ENCODE measurements at regions not wholly inside any gene's neighbourhood (a gene's known extent, or its start where the extent isn't known, plus 50 kb on each side); places are given as distances from the start of the nearest gene placed in this dataset.

- ATAC-seq (ENCODE audit: low FRiP score) = no peak
- Histone ChIP-seq H3K27me3 (ENCODE audit: control insufficient read depth in 1 of 2, insufficient read depth in 2 of 2, low read length in 1 of 2) (no peaks in the 10 kb centered on the region), H3K36me3 (ENCODE audit: control insufficient read depth in 1 of 2, insufficient read depth in 2 of 2, low read length in 1 of 2) (no peaks in the 10 kb centered on the region), H3K4me1 (ENCODE audit: control insufficient read depth in 1 of 2, insufficient read depth in 2 of 2, low read length in 2 of 2) (peaks cover 12 to 14% of the 10 kb centered on the region in 2 donors), H3K27ac (ENCODE audit: low read depth in 1 of 2, low read length in 2 of 2) (no peak overlapping the region), H3K9me3 (ENCODE audit: control insufficient read depth, low read length) (no peaks in the 10 kb centered on the region), H3K4me3 (ENCODE audit: low read length in 2 of 2) (no peak overlapping the region)
- intact Hi-C loops (cut with DNase I) = no loop called here
- WGBS, 2 donors = 93 to 94% methylated on average over 8 of the region's 8 CpGs
- DNase-seq = no peak
Observed at GRCh38 chr11:130650456-130651030, 202.1 kb downstream of the ADAMTS15 start.

- ATAC-seq (ENCODE audit: low FRiP score) (no peak), DNase-seq (no peak)
- Histone ChIP-seq H3K27me3 (ENCODE audit: control insufficient read depth in 1 of 2, insufficient read depth in 2 of 2, low read length in 1 of 2) (no peaks in the 10 kb centered on the region), H3K4me1 (ENCODE audit: control insufficient read depth in 1 of 2, insufficient read depth in 2 of 2, low read length in 2 of 2) (peaks cover 12 to 14% of the 10 kb centered on the region in 2 donors), H3K4me3 (ENCODE audit: low read length in 2 of 2) (no peak overlapping the region), H3K27ac (ENCODE audit: low read depth in 1 of 2, low read length in 2 of 2) (no peak overlapping the region), H3K36me3 (ENCODE audit: control insufficient read depth in 1 of 2, insufficient read depth in 2 of 2, low read length in 1 of 2) (no peaks in the 10 kb centered on the region), H3K9me3 (ENCODE audit: control insufficient read depth, low read length) (no peaks in the 10 kb centered on the region)
- intact Hi-C loops (cut with DNase I) = no loop called here
- 88 to 93% methylated on average over 9 of the region's 9 CpGs for WGBS, 2 donors
Observed at GRCh38 chr11:130651066-130651855, 202.8 kb downstream of the ADAMTS15 start.

DNA sequence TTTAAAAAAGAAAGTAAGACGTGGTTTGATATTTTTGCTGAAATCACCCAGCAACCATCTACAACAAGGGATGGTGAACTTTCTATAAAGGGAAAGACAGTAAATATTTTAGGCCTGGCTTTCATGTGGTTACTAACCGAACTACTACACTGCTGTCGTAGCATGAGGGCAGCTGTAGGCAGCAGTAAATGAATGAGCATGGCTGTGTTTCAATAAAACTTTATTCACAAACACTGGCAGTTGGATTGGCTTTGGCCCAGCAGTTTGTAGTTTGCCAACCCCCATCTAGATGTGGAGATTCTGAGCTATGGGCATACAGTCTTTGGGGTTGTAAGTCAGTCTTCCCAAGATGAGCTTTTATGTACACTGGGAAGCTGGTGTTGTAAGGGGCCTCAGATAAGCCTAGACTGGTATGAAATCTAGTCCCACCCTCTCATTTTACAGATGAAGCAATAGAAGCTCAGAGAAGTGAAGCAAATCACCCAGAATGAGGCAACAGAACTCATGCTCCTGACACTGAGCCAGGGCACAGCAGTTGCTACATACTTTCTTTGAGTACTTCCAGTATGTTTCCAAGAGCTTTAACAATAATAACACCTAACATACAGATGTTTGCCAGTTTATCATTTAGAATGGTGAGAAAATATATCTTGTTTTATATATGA, 204.4 kb downstream of the ADAMTS15 start:
- Histone ChIP-seq H3K4me1 (ENCODE audit: control insufficient read depth in 1 of 2, insufficient read depth in 2 of 2, low read length in 2 of 2) (peaks cover 11 to 12% of the 10 kb centered on the region in 2 donors), H3K27ac (ENCODE audit: low read depth in 1 of 2, low read length in 2 of 2) (peak overlapping the region; percentile 88 to 99), H3K36me3 (ENCODE audit: control insufficient read depth in 1 of 2, insufficient read depth in 2 of 2, low read length in 1 of 2) (no peaks in the 10 kb centered on the region), H3K9me3 (ENCODE audit: control insufficient read depth, low read length) (no peaks in the 10 kb centered on the region), H3K4me3 (ENCODE audit: low read length in 2 of 2) (no peak overlapping the region), H3K27me3 (ENCODE audit: control insufficient read depth in 1 of 2, insufficient read depth in 2 of 2, low read length in 1 of 2) (no peaks in the 10 kb centered on the region)
- 50 to 51% methylated on average over 3 of the region's 3 CpGs for WGBS, 2 donors
- peak; percentile 84 to 86 for DNase-seq
- intact Hi-C loops (cut with DNase I) = no loop called here
- ATAC-seq (ENCODE audit: low FRiP score) = peak; percentile 75

DNA sequence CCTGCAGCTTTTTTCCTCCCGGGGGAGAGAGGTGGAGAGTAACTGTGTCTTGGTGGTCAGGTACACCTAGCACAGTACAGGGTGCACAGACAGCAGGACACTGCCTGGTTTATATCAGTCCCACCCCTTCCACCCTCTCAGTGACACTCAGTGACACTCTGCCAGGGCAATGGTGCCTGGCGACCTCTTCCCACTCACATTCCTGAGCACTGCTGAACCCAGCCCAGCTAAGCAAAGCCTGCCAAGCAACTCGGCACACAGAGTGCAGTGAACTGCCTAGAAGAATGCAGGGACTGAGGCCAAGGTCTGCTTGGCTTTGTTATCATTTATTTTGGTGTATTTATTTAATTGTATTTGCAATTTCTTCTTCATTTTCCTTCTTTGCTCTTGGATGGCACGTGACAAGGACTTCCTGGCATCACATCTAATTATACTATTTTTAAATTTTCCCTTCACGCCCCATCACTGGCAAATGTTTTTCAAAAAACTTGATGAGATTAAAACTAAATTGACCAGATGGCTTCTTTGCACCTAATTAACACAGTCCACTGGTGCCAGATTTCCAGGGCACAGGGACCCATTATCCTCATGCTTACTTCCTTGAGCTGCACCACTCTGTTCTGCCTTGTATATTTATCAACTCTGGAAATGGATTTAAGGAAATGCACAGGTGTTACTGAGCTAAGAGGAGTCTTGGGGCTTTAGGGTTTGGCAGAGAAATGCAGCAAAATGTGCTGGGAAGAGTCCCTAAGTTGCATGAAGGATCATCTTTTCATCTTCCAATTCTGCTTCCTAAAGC, 205.6 kb downstream of the ADAMTS15 start:
- H3K36me3 ChIP-seq (ENCODE audit: control insufficient read depth in 1 of 2, insufficient read depth in 2 of 2, low read length in 1 of 2) = no peaks in the 10 kb centered on the region
- no peak overlapping the region for H3K4me3 ChIP-seq (ENCODE audit: low read length in 2 of 2)
- peak overlapping the region; percentile 88 to 92 for H3K27ac ChIP-seq (ENCODE audit: low read depth in 1 of 2, low read length in 2 of 2)
- ATAC-seq (ENCODE audit: low FRiP score) (peak; percentile 89), DNase-seq (peak; percentile 88 to 90)
- H3K27me3 ChIP-seq (ENCODE audit: control insufficient read depth in 1 of 2, insufficient read depth in 2 of 2, low read length in 1 of 2) = no peaks in the 10 kb centered on the region
- peaks cover 11 to 12% of the 10 kb centered on the region in 2 donors for H3K4me1 ChIP-seq (ENCODE audit: control insufficient read depth in 1 of 2, insufficient read depth in 2 of 2, low read length in 2 of 2)
- no peaks in the 10 kb centered on the region for H3K9me3 ChIP-seq (ENCODE audit: control insufficient read depth, low read length)
- 3 to 8% methylated on average over 5 of the region's 5 CpGs for WGBS, 2 donors
- intact Hi-C loops (cut with DNase I) = no loop called here

DNA sequence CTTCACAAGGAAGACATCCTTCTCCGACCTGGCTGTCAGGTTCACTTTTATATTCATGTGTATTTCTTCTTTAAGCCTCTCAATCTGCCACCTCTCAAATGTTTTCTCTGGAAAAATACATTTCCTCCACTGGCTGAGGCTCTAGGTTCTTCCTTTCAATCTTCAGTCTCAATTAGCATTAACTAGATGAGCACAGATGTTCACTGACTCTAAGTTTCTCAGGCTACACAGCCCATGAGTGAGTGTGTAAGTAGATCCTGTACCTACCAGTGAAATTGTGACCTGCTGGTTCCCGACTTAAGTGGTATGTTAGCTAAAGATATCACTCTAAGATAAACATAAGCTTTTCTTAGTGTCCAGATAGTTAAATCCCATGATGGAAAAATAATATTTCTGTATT, 206.9 kb downstream of the ADAMTS15 start:
- H3K36me3 ChIP-seq (ENCODE audit: control insufficient read depth in 1 of 2, insufficient read depth in 2 of 2, low read length in 1 of 2) = no peaks in the 10 kb centered on the region
- ATAC-seq (ENCODE audit: low FRiP score) (no peak), DNase-seq (no peak)
- H3K4me3 ChIP-seq (ENCODE audit: low read length in 2 of 2) = no peak overlapping the region
- intact Hi-C loops (cut with DNase I) = no loop called here
- WGBS, 2 donors = 32 to 33% methylated on average over 2 of the region's 2 CpGs
- H3K27me3 ChIP-seq (ENCODE audit: control insufficient read depth in 1 of 2, insufficient read depth in 2 of 2, low read length in 1 of 2) = no peaks in the 10 kb centered on the region
- H3K27ac ChIP-seq (ENCODE audit: low read depth in 1 of 2, low read length in 2 of 2) = peak overlapping the region; percentile 7 to 63
- H3K9me3 ChIP-seq (ENCODE audit: control insufficient read depth, low read length) = no peaks in the 10 kb centered on the region
- peaks cover 7 to 11% of the 10 kb centered on the region in 2 donors for H3K4me1 ChIP-seq (ENCODE audit: control insufficient read depth in 1 of 2, insufficient read depth in 2 of 2, low read length in 2 of 2)

- no peak overlapping the region for H3K27ac ChIP-seq (ENCODE audit: low read depth in 1 of 2, low read length in 2 of 2)
- no peaks in the 10 kb centered on the region for H3K9me3 ChIP-seq (ENCODE audit: control insufficient read depth, low read length)
- peak; percentile 33 for ATAC-seq (ENCODE audit: low FRiP score)
- no peaks in the 10 kb centered on the region for H3K36me3 ChIP-seq (ENCODE audit: control insufficient read depth in 1 of 2, insufficient read depth in 2 of 2, low read length in 1 of 2)
- intact Hi-C loops (cut with DNase I) = no loop called here
- 41% methylated on average over 1 of the region's 1 CpG for WGBS, 2 donors
- no peaks in the 10 kb centered on the region for H3K4me1 ChIP-seq (ENCODE audit: control insufficient read depth in 1 of 2, insufficient read depth in 2 of 2, low read length in 2 of 2)
- no peak overlapping the region for H3K4me3 ChIP-seq (ENCODE audit: low read length in 2 of 2)
- H3K27me3 ChIP-seq (ENCODE audit: control insufficient read depth in 1 of 2, insufficient read depth in 2 of 2, low read length in 1 of 2) = no peaks in the 10 kb centered on the region
- no peak for DNase-seq
Observed at GRCh38 chr11:130666781-130667251, 218.4 kb downstream of the ADAMTS15 start.

- no peaks in the 10 kb centered on the region for H3K9me3 ChIP-seq (ENCODE audit: control insufficient read depth, low read length)
- no peak overlapping the region for H3K27ac ChIP-seq (ENCODE audit: low read depth in 1 of 2, low read length in 2 of 2)
- intact Hi-C loops (cut with DNase I) = no loop called here
Observed at GRCh38 chr11:130668751-130669150, 220.3 kb downstream of the ADAMTS15 start.

GRCh38 chr11:130670200-130670599, 221.8 kb downstream of the ADAMTS15 start:
- Histone ChIP-seq H3K27ac (ENCODE audit: low read depth in 1 of 2, low read length in 2 of 2) (no peak overlapping the region), H3K4me1 (ENCODE audit: control insufficient read depth in 1 of 2, insufficient read depth in 2 of 2, low read length in 2 of 2) (peaks cover 4% of the 10 kb centered on the region in 2 donors), H3K9me3 (ENCODE audit: control insufficient read depth, low read length) (no peaks in the 10 kb centered on the region), H3K36me3 (ENCODE audit: control insufficient read depth in 1 of 2, insufficient read depth in 2 of 2, low read length in 1 of 2) (no peaks in the 10 kb centered on the region), H3K4me3 (ENCODE audit: low read length in 2 of 2) (no peak overlapping the region), H3K27me3 (ENCODE audit: control insufficient read depth in 1 of 2, insufficient read depth in 2 of 2, low read length in 1 of 2) (no peaks in the 10 kb centered on the region)
- 95% methylated on average over 6 of the region's 6 CpGs for WGBS, 2 donors
- DNase-seq = no peak
- intact Hi-C loops (cut with DNase I) = loop anchor here (5.0 to 10.0 kb wide), 2 partner anchors 58 to 225 kb away; no protein-coding TSS in a partner anchor
- no peak for ATAC-seq (ENCODE audit: low FRiP score)

More at GRCh38 chr11:130668751-130669150, 220.3 kb downstream of the ADAMTS15 start:
- no peak for ATAC-seq (ENCODE audit: low FRiP score)
- Histone ChIP-seq H3K4me3 (ENCODE audit: low read length in 2 of 2) (no peak overlapping the region), H3K36me3 (ENCODE audit: control insufficient read depth in 1 of 2, insufficient read depth in 2 of 2, low read length in 1 of 2) (no peaks in the 10 kb centered on the region), H3K4me1 (ENCODE audit: control insufficient read depth in 1 of 2, insufficient read depth in 2 of 2, low read length in 2 of 2) (peaks cover 2 to 4% of the 10 kb centered on the region in 2 donors), H3K27me3 (ENCODE audit: control insufficient read depth in 1 of 2, insufficient read depth in 2 of 2, low read length in 1 of 2) (no peaks in the 10 kb centered on the region)
- DNase-seq = no peak
- 65 to 71% methylated on average over 2 of the region's 2 CpGs for WGBS, 2 donors
